H9 (cell line): ENCODE measurements at regions not wholly inside any gene's neighbourhood (a gene's known extent, or its start where the extent isn't known, plus 50 kb on each side); places are given as distances from the start of the nearest gene placed in this dataset.

ENCODE experiments used
- DNase-seq: peaks from one replicate; pipeline ENCODE4 v3.0.0-alpha.2; 2017
- H2AFZ ChIP-seq: one replicate; pipeline ENCODE4 v1.6.1; 2013; ENCODE audit warnings: mild to moderate bottlenecking, low read length, control low read depth, moderate library complexity
- H2AK5ac ChIP-seq: 2 replicates; pipeline ENCODE4 v1.6.1; 2013; ENCODE audit warnings: low read length, control low read depth, mixed read lengths; ENCODE audit not compliant: insufficient read length
- H2BK120ac ChIP-seq: one replicate; pipeline ENCODE4 v1.6.1; 2013; ENCODE audit warnings: low read depth, mild to moderate bottlenecking, low read length, control low read depth, inconsistent platforms; ENCODE audit not compliant: poor library complexity, severe bottlenecking
- H2BK12ac ChIP-seq: 2 replicates; pipeline ENCODE4 v1.6.1; 2013; ENCODE audit warnings: low read length, control low read depth, mixed read lengths, low read depth; ENCODE audit not compliant: insufficient read length
- H2BK15ac ChIP-seq: 2 replicates; pipeline ENCODE4 v1.6.1; 2013; ENCODE audit warnings: low read depth, low read length, control low read depth
- H2BK20ac ChIP-seq: one replicate; pipeline ENCODE4 v1.6.1; 2013; ENCODE audit warnings: low read depth, mild to moderate bottlenecking, low read length, control low read depth, inconsistent platforms; ENCODE audit not compliant: poor library complexity, severe bottlenecking
- H2BK5ac ChIP-seq: 2 replicates; pipeline ENCODE4 v1.6.1; 2013; ENCODE audit warnings: low read length, control low read depth, mixed read lengths; ENCODE audit not compliant: insufficient read length
- H3K14ac ChIP-seq: 2 replicates; pipeline ENCODE4 v1.6.1; 2013; ENCODE audit warnings: low read length, control low read depth; ENCODE audit not compliant: insufficient read depth
- H3K18ac ChIP-seq: 2 replicates; pipeline ENCODE4 v1.6.1; 2013; ENCODE audit warnings: low read depth, mild to moderate bottlenecking, mixed read lengths, low read length, control low read depth; ENCODE audit not compliant: insufficient read length
- H3K23ac ChIP-seq: 2 replicates; pipeline ENCODE4 v1.6.1; 2013; ENCODE audit warnings: low read length, control low read depth, mixed read lengths, low read depth; ENCODE audit not compliant: insufficient read length
- H3K23me2 ChIP-seq: 2 replicates; pipeline ENCODE4 v1.6.1; 2013; ENCODE audit warnings: low read depth, mild to moderate bottlenecking, mixed read lengths, low read length, control low read depth; ENCODE audit not compliant: insufficient read length, poor library complexity, severe bottlenecking
- H3K27ac ChIP-seq: 2 replicates; pipeline ENCODE4 v1.5.1; 2013; ENCODE audit warnings: low read length, control low read depth, mixed read lengths, low read depth; ENCODE audit not compliant: insufficient read length
- H3K27me3 ChIP-seq: 2 replicates; pipeline ENCODE4 v1.6.1; 2013; ENCODE audit warnings: low read length, control low read depth, inconsistent platforms; ENCODE audit not compliant: insufficient read depth
- H3K4ac ChIP-seq: 2 replicates; pipeline ENCODE4 v1.6.1; 2013; ENCODE audit warnings: low read depth, mild to moderate bottlenecking, control low read depth, inconsistent platforms, low read length, moderate library complexity
- H3K4me1 ChIP-seq: 2 replicates; pipeline ENCODE4 v1.6.1; 2013; ENCODE audit warnings: low read length, control low read depth, inconsistent platforms; ENCODE audit not compliant: insufficient read depth
- H3K4me2 ChIP-seq: 2 replicates; pipeline ENCODE4 v1.6.1; 2013; ENCODE audit warnings: low read length, control low read depth, mixed read lengths; ENCODE audit not compliant: insufficient read length, insufficient read depth
- H3K56ac ChIP-seq: 2 replicates; pipeline ENCODE4 v1.6.1; 2013; ENCODE audit warnings: low read depth, mild to moderate bottlenecking, mixed read lengths, low read length, control low read depth; ENCODE audit not compliant: insufficient read length
- H3K79me1 ChIP-seq: 2 replicates; pipeline ENCODE4 v1.6.1; 2013; ENCODE audit warnings: low read depth, mild to moderate bottlenecking, moderate library complexity, low read length, control low read depth, inconsistent platforms; ENCODE audit not compliant: insufficient read depth, poor library complexity, severe bottlenecking
- H3K79me2 ChIP-seq: 2 replicates; pipeline ENCODE4 v1.6.1; 2013; ENCODE audit warnings: low read length, control low read depth, inconsistent platforms; ENCODE audit not compliant: insufficient read depth
- H3K9ac ChIP-seq: 2 replicates; pipeline ENCODE4 v1.6.1; 2013; ENCODE audit warnings: low read length, control low read depth, mixed read lengths; ENCODE audit not compliant: insufficient read length; ENCODE audit errors: extremely low read depth
- H3K9me3 ChIP-seq: one replicate; pipeline ENCODE4 v1.6.1; 2013; ENCODE audit warnings: low read depth, low read length, inconsistent platforms; ENCODE audit not compliant: control insufficient read depth
- H3T11ph ChIP-seq: one replicate; pipeline ENCODE4 v1.6.1; 2013; ENCODE audit warnings: mild to moderate bottlenecking, low read length, control low read depth, inconsistent platforms
- H4K20me1 ChIP-seq: one replicate; pipeline ENCODE4 v1.6.1; 2013; ENCODE audit not compliant: control insufficient read depth, insufficient read length, insufficient read depth
- H4K5ac ChIP-seq: 2 replicates; pipeline ENCODE4 v1.6.1; 2013; ENCODE audit warnings: low read depth, mild to moderate bottlenecking, mixed read lengths, low read length, control low read depth; ENCODE audit not compliant: insufficient read length
- H4K8ac ChIP-seq: replicated peaks from 2 replicates; pipeline ENCODE4 v1.6.1; 2013; ENCODE audit warnings: low read length, control low read depth, mixed read lengths, low read depth; ENCODE audit not compliant: insufficient read length
- H4K91ac ChIP-seq: 2 replicates; pipeline ENCODE4 v1.6.1; 2013; ENCODE audit warnings: low read depth, mild to moderate bottlenecking, moderate library complexity, mixed read lengths, low read length, control low read depth; ENCODE audit not compliant: insufficient read length
- H3K27ac Mint-ChIP-seq, 3 experiments: 2 replicates in 2 of 3; 3 replicates in 1 of 3; pipeline ENCODE4 v1.8.0; 2020 to 2021; ENCODE audit warnings: mixed read lengths in 3 of 3, mild to moderate bottlenecking in 1 of 3, moderate library complexity in 1 of 3
- H3K27me3 Mint-ChIP-seq: 2 replicates; pipeline ENCODE4 v1.8.0; 2021; ENCODE audit warnings: low read depth, mild to moderate bottlenecking, moderate library complexity, mixed read lengths
- H3K36me3 Mint-ChIP-seq, 3 experiments: 2 replicates in 2 of 3; 3 replicates in 1 of 3; pipeline ENCODE4 v1.8.0; 2020 to 2021; ENCODE audit warnings: low read depth in 3 of 3, mixed read lengths in 3 of 3; ENCODE audit not compliant: insufficient read depth in 1 of 3
- H3K4me1 Mint-ChIP-seq, 2 experiments: 2 replicates each; pipeline ENCODE4 v1.8.0; 2020; ENCODE audit warnings: mixed read lengths in 2 of 2
- H3K4me3 Mint-ChIP-seq, 2 experiments: 2 replicates in 1 of 2; 3 replicates in 1 of 2; pipeline ENCODE4 v1.8.0; 2020 to 2021; ENCODE audit warnings: mild to moderate bottlenecking in 2 of 2, mixed read lengths in 2 of 2, moderate library complexity in 1 of 2
- H3K9me3 Mint-ChIP-seq, 2 experiments: 2 replicates in 1 of 2; 3 replicates in 1 of 2; pipeline ENCODE4 v1.8.0; 2020; ENCODE audit warnings: mild to moderate bottlenecking in 2 of 2, mixed read lengths in 2 of 2, moderate library complexity in 1 of 2
- CTCF ChIP-seq: fragments of 200-600 bp; sonication (generic); conservative IDR thresholded peaks from 3 replicates; pipeline ENCODE4 v1.8.0; 2021; ENCODE audit warnings: antibody characterized with exemption, mild to moderate bottlenecking
- WGBS: extraction: QIAGEN DNeasy Blood & Tissue Kit; methylation state at CpG from one replicate; pipeline ENCODE4 v1.1.7; 2013; ENCODE audit warnings: missing lambda C conversion rate, low lambda C conversion rate, mixed read lengths; ENCODE audit not compliant: insufficient read length; ENCODE audit errors: extremely low coverage; 5-methylcytosine and 5-hydroxymethylcytosine counted together

GRCh38 chr7:94183891-94184290, 179.7 kb upstream of the BET1 start:
- Histone ChIP-seq H3K23me2 (no peaks in the 10 kb centered on the region), H2BK15ac (no peak overlapping the region), H3K56ac (no peak overlapping the region), H3K79me1 (no peaks in the 10 kb centered on the region), H4K91ac (no peak overlapping the region), H3K18ac (no peak overlapping the region), H3K4ac (no peak overlapping the region), H4K8ac (no peak overlapping the region), H3K23ac (no peak overlapping the region), H2BK120ac (no peak overlapping the region), H3K4me2 (no peak overlapping the region), H2AK5ac (no peak overlapping the region), H2BK12ac (no peak overlapping the region), H3K27me3 (no peaks in the 10 kb centered on the region), H3K9ac (no peak overlapping the region), H4K20me1 (no peaks in the 10 kb centered on the region), H4K5ac (no peak overlapping the region), H3T11ph (no peak overlapping the region), H3K9me3 (peaks cover 7% of the 10 kb centered on the region), H3K4me1 (no peaks in the 10 kb centered on the region), H3K27ac (no peak overlapping the region), H2AFZ (no peak overlapping the region), H3K79me2 (no peaks in the 10 kb centered on the region), H2BK20ac (no peak overlapping the region), H2BK5ac (no peak overlapping the region), H3K14ac (no peak overlapping the region)
- no peak for DNase-seq
- Mint-ChIP-seq H3K27me3 (no peaks in the 10 kb centered on the region), H3K36me3 (no peaks in the 10 kb centered on the region; a peak in 1 of 7 replicates), H3K4me1 (peaks cover 0 to 7% of the 10 kb centered on the region in 2 experiments; a peak in 2 of 4 replicates), H3K27ac (no peak overlapping the region), H3K9me3 (no peaks in the 10 kb centered on the region), H3K4me3 (no peak overlapping the region)
- WGBS: no CpG with 5 or more reads among the region's 3 CpGs
- no peak for TF ChIP-seq CTCF
